ENCODE measurements at regions not wholly inside any gene's neighbourhood (a gene's known extent, or its start where the extent isn't known, plus 50 kb on each side); places are given as distances from the start of the nearest gene placed in this dataset.

GRCh38 chr7:96621932-96622331, 87.7 kb downstream of the SEM1 start:
- H3K4me1 ChIP-seq (ENCODE audit: insufficient read depth, low read length, poor library complexity, severe bottlenecking) = no peaks in the 10 kb centered on the region
- TF ChIP-seq, protein P1, sequence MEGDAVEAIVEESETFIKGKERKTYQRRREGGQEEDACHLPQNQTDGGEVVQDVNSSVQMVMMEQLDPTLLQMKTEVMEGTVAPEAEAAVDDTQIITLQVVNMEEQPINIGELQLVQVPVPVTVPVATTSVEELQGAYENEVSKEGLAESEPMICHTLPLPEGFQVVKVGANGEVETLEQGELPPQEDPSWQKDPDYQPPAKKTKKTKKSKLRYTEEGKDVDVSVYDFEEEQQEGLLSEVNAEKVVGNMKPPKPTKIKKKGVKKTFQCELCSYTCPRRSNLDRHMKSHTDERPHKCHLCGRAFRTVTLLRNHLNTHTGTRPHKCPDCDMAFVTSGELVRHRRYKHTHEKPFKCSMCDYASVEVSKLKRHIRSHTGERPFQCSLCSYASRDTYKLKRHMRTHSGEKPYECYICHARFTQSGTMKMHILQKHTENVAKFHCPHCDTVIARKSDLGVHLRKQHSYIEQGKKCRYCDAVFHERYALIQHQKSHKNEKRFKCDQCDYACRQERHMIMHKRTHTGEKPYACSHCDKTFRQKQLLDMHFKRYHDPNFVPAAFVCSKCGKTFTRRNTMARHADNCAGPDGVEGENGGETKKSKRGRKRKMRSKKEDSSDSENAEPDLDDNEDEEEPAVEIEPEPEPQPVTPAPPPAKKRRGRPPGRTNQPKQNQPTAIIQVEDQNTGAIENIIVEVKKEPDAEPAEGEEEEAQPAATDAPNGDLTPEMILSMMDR (conservative IDR thresholded peaks at IDR 0.05; ENCODE audit: low read depth, low read length) = no peak
- no peak for TF ChIP-seq EZH2 (IDR thresholded peaks at IDR 0.05; ENCODE audit: borderline replicate concordance, low read depth, low read length, poor library complexity, severe bottlenecking)
- no peak for DNase-seq (ENCODE audit: low spot score)
- POLR2A ChIA-PET (ENCODE audit: low non-redundant PET) = no interaction called here
- no peaks in the 10 kb centered on the region for H3K27me3 ChIP-seq (replicated peaks; ENCODE audit: insufficient read depth, low read depth, low read length, poor library complexity)
- no peak overlapping the region for H3K4me3 ChIP-seq (ENCODE audit: low read depth, low read length, poor library complexity, severe bottlenecking)
- BruUV-seq (replicated peaks) = no TSS peak
- CTCF ChIA-PET = no interaction called here
- intact Hi-C loops (cut with micrococcal nuclease; ENCODE audit: unreplicated experiment) = no loop called here
- no peaks in the 10 kb centered on the region for H3K36me3 ChIP-seq (ENCODE audit: insufficient read depth, low read length, poor library complexity, severe bottlenecking)
- no peaks in the 10 kb centered on the region for H3K9me3 ChIP-seq (ENCODE audit: low read depth, low read length, poor library complexity, severe bottlenecking)
- H3K27ac ChIP-seq (ENCODE audit: low read depth, low read length, poor library complexity, severe bottlenecking) = no peak overlapping the region

DNA sequence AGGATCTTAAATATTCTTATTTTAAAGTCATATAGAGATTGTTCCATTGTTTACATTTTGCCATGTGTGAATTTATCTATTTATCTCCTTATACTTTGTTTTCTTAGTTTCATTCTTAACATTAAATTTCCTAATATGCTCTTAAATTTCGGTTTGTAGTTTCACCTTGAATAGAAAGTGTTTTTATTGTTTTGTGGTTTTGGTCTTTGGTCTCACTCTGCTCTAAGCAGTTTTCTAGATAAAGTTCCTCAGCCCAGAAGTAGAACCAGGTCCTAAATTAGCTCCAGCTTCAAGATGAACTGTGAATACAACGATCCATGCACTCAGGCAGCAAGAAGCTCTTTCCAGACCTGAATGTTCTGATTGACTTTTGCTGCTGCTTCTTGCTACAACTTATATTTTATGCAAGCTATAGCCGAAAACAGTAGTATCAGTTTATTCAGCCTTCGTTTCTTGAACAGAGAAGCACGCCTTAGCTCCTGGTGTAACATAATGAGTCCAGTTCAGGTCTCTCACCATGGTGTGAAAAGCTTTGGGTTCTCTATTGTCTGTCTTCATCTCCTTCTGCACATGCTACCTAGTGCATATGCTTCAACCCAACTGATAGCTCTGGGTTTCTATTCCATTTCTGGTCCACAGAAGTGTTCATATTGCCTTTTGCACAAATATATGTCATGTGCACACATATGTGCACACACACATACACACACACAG, 95.3 kb downstream of the SEM1 start:
- TF ChIP-seq, protein P1 (conservative IDR thresholded peaks at IDR 0.05; ENCODE audit: low read depth, low read length) = no peak
- TF ChIP-seq EZH2 (IDR thresholded peaks at IDR 0.05; ENCODE audit: borderline replicate concordance, low read depth, low read length, poor library complexity, severe bottlenecking) = no peak
- H3K36me3 ChIP-seq (ENCODE audit: insufficient read depth, low read length, poor library complexity, severe bottlenecking) = no peaks in the 10 kb centered on the region
- DNase-seq (ENCODE audit: low spot score) = no peak
- BruUV-seq (replicated peaks) = no TSS peak
- no peak overlapping the region for H3K4me3 ChIP-seq (ENCODE audit: low read depth, low read length, poor library complexity, severe bottlenecking)
- intact Hi-C loops (cut with micrococcal nuclease; ENCODE audit: unreplicated experiment) = no loop called here
- no peaks in the 10 kb centered on the region for H3K4me1 ChIP-seq (ENCODE audit: insufficient read depth, low read length, poor library complexity, severe bottlenecking)
- H3K27ac ChIP-seq (ENCODE audit: low read depth, low read length, poor library complexity, severe bottlenecking) = no peak overlapping the region
- ChIA-PET CTCF (no interaction called here), POLR2A (ENCODE audit: low non-redundant PET) (no interaction called here)
- no peaks in the 10 kb centered on the region for H3K9me3 ChIP-seq (ENCODE audit: low read depth, low read length, poor library complexity, severe bottlenecking)
- no peaks in the 10 kb centered on the region for H3K27me3 ChIP-seq (replicated peaks; ENCODE audit: insufficient read depth, low read depth, low read length, poor library complexity)

GRCh38 chr7:96612034-96612433, 97.6 kb downstream of the SEM1 start:
- H3K9me3 ChIP-seq (ENCODE audit: low read depth, low read length, poor library complexity, severe bottlenecking) = no peaks in the 10 kb centered on the region
- BruUV-seq (replicated peaks) = no TSS peak
- H3K36me3 ChIP-seq (ENCODE audit: insufficient read depth, low read length, poor library complexity, severe bottlenecking) = no peaks in the 10 kb centered on the region
- CTCF ChIA-PET = no interaction called here
- TF ChIP-seq, protein P1 (conservative IDR thresholded peaks at IDR 0.05; ENCODE audit: low read depth, low read length) = no peak
- no peak for TF ChIP-seq EZH2 (IDR thresholded peaks at IDR 0.05; ENCODE audit: borderline replicate concordance, low read depth, low read length, poor library complexity, severe bottlenecking)
- DNase-seq (ENCODE audit: low spot score) = no peak
- no peaks in the 10 kb centered on the region for H3K27me3 ChIP-seq (replicated peaks; ENCODE audit: insufficient read depth, low read depth, low read length, poor library complexity)
- intact Hi-C loops (cut with micrococcal nuclease; ENCODE audit: unreplicated experiment) = no loop called here
- H3K4me1 ChIP-seq (ENCODE audit: insufficient read depth, low read length, poor library complexity, severe bottlenecking) = no peaks in the 10 kb centered on the region
- H3K27ac ChIP-seq (ENCODE audit: low read depth, low read length, poor library complexity, severe bottlenecking) = no peak overlapping the region
- no peak overlapping the region for H3K4me3 ChIP-seq (ENCODE audit: low read depth, low read length, poor library complexity, severe bottlenecking)
- POLR2A ChIA-PET (ENCODE audit: low non-redundant PET) = no interaction called here

Measured in A673 (cell line).